C4-2B (cell line): ENCODE measurements at regions not wholly inside any gene's neighbourhood (a gene's known extent, or its start where the extent isn't known, plus 50 kb on each side); places are given as distances from the start of the nearest gene placed in this dataset.

Experiments
- ZFX ChIP-seq: fragments of 450-650 bp; IDR thresholded peaks from 2 replicates; pipeline ENCODE4 v1.6.1; 2017
- TF ChIP-seq, protein P1 (sequence below): fragments of 450-650 bp; conservative IDR thresholded peaks from 2 replicates; pipeline ENCODE4 v1.5.1; 2017; ENCODE audit warnings: mild to moderate bottlenecking

DNA sequence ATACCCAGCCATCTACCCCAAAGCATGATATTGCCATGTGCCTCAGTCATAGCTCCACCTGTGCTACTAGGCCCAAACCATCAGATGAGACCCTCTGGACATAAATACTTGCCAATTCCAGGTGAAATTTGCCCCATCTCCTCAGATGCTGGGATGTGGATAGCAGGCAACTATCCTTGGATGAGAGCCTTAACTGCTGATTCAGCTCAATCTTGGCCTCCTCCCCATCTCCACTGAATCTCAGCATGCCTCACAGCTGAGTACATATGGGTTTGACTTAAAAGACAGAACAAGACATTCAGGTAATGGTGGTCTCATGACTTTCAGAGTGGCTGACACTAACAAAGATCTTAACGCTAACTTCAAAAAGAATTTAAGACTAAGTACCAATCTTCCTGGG lies 50.8 kb upstream of the KLHL13 start:
- TF ChIP-seq, protein P1, sequence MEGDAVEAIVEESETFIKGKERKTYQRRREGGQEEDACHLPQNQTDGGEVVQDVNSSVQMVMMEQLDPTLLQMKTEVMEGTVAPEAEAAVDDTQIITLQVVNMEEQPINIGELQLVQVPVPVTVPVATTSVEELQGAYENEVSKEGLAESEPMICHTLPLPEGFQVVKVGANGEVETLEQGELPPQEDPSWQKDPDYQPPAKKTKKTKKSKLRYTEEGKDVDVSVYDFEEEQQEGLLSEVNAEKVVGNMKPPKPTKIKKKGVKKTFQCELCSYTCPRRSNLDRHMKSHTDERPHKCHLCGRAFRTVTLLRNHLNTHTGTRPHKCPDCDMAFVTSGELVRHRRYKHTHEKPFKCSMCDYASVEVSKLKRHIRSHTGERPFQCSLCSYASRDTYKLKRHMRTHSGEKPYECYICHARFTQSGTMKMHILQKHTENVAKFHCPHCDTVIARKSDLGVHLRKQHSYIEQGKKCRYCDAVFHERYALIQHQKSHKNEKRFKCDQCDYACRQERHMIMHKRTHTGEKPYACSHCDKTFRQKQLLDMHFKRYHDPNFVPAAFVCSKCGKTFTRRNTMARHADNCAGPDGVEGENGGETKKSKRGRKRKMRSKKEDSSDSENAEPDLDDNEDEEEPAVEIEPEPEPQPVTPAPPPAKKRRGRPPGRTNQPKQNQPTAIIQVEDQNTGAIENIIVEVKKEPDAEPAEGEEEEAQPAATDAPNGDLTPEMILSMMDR, result no peak
- no peak for TF ChIP-seq ZFX
